GM23338 (cell line): ENCODE measurements at regions not wholly inside any gene's neighbourhood (a gene's known extent, or its start where the extent isn't known, plus 50 kb on each side); places are given as distances from the start of the nearest gene placed in this dataset.

ENCODE experiments used
- CREB1 ChIP-seq: fragments of 250-450 bp; sonication (Bioruptor Pico); IDR thresholded peaks from 2 replicates; pipeline ENCODE4 v1.5.0; 2020; ENCODE audit warnings: low read depth, mild to moderate bottlenecking, moderate library complexity
- EZH2 ChIP-seq: fragments of 200-600 bp; sonication (generic); IDR thresholded peaks from one replicate; pipeline ENCODE4 v1.8.0; 2017; ENCODE audit warnings: antibody characterized with exemption, mild to moderate bottlenecking, low read depth; ENCODE audit not compliant: unreplicated experiment
- JUNB ChIP-seq: IDR thresholded peaks from one replicate; pipeline ENCODE4 v1.6.1; 2016; ENCODE audit warnings: antibody characterized with exemption; ENCODE audit not compliant: unreplicated experiment
- REST ChIP-seq: IDR thresholded peaks from one replicate; pipeline ENCODE4 v1.6.1; 2018; ENCODE audit warnings: antibody characterized with exemption; ENCODE audit not compliant: unreplicated experiment
- ZNF331 ChIP-seq: fragments of 250-450 bp; sonication (Bioruptor Pico); IDR thresholded peaks from 2 replicates; pipeline ENCODE4 v1.5.0; 2020; ENCODE audit warnings: low read depth, mild to moderate bottlenecking, moderate library complexity
- TF ChIP-seq, protein P1 (sequence below), 2 experiments: fragments of 200-600 bp in 1 of 2; sonication (generic) in 1 of 2; conservative IDR thresholded peaks; 2 replicates each; pipeline versions ENCODE4 v1.5.1 to v1.6.1; 2016 to 2017; ENCODE audit warnings: antibody characterized with exemption in 2 of 2, low read depth in 2 of 2, mild to moderate bottlenecking in 2 of 2, moderate library complexity in 1 of 2

DNA sequence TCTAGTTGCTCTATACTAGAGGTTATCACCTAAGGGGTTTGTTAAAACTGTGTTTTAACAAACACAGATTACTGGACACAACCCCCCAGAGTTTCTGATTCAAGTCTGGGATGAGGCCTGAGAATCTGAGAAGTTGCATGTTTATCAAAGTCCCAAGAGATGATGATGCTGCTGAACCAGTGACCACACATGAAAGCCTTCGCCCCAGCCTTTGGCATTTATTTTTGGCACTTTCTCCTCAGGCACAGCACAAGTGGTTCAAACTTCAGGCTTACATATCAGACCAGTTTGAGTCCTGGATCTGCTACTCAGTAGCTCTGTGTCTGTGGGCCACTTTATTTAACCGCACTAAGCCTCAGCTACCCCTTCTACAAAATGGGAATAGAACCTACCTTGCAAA is 407.2 kb upstream of the PIK3R1 start:
- TF ChIP-seq, protein P1, sequence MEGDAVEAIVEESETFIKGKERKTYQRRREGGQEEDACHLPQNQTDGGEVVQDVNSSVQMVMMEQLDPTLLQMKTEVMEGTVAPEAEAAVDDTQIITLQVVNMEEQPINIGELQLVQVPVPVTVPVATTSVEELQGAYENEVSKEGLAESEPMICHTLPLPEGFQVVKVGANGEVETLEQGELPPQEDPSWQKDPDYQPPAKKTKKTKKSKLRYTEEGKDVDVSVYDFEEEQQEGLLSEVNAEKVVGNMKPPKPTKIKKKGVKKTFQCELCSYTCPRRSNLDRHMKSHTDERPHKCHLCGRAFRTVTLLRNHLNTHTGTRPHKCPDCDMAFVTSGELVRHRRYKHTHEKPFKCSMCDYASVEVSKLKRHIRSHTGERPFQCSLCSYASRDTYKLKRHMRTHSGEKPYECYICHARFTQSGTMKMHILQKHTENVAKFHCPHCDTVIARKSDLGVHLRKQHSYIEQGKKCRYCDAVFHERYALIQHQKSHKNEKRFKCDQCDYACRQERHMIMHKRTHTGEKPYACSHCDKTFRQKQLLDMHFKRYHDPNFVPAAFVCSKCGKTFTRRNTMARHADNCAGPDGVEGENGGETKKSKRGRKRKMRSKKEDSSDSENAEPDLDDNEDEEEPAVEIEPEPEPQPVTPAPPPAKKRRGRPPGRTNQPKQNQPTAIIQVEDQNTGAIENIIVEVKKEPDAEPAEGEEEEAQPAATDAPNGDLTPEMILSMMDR (conservative IDR thresholded peaks at IDR 0.05; ENCODE audit: low read depth in 2 of 2) = no peak
- no peak for TF ChIP-seq EZH2
- TF ChIP-seq JUNB = no peak
- no peak for TF ChIP-seq REST
- TF ChIP-seq CREB1 (CRISPR knock-in tag) = no peak
- TF ChIP-seq ZNF331 (CRISPR knock-in tag) = no peak
